GM12891 (cell line): ENCODE measurements at regions not wholly inside any gene's neighbourhood (a gene's known extent, or its start where the extent isn't known, plus 50 kb on each side); places are given as distances from the start of the nearest gene placed in this dataset.

ENCODE experiments used
- DNase-seq: peaks from one replicate; pipeline ENCODE4 v3.0.0; 2011; ENCODE audit warnings: low spot score; ENCODE audit not compliant: insufficient read length
- FAIRE-seq: peaks from 2 replicates; lab custom pipeline; 2011; peaks lifted over from hg19 to GRCh38; lab: Jason Lieb, UNC
- PAX5 ChIP-seq: IDR thresholded peaks from 2 replicates; pipeline ENCODE4 v1.6.1; 2011; ENCODE audit warnings: low read length, moderate library complexity, mild to moderate bottlenecking; ENCODE audit not compliant: insufficient read depth, severe bottlenecking
- POLR2A ChIP-seq: IDR thresholded peaks from 2 replicates; pipeline ENCODE4 v1.6.1; 2011; ENCODE audit warnings: low read depth, low read length, control low read depth
- POLR2AphosphoS5 ChIP-seq: IDR thresholded peaks from 2 replicates; pipeline ENCODE4 v1.6.1; 2011; ENCODE audit warnings: low read depth, low read length, control low read depth
- POU2F2 ChIP-seq: IDR thresholded peaks from 2 replicates; pipeline ENCODE4 v1.6.1; 2011; ENCODE audit warnings: low read depth, mild to moderate bottlenecking, control low read depth, low read length, moderate library complexity
- SPI1 ChIP-seq: IDR thresholded peaks from 2 replicates; pipeline ENCODE4 v1.6.1; 2011; ENCODE audit warnings: low read depth, low read length, control low read depth
- TAF1 ChIP-seq: IDR thresholded peaks from 2 replicates; pipeline ENCODE4 v1.6.1; 2011; ENCODE audit warnings: low read depth, low read length, control low read depth

DNA sequence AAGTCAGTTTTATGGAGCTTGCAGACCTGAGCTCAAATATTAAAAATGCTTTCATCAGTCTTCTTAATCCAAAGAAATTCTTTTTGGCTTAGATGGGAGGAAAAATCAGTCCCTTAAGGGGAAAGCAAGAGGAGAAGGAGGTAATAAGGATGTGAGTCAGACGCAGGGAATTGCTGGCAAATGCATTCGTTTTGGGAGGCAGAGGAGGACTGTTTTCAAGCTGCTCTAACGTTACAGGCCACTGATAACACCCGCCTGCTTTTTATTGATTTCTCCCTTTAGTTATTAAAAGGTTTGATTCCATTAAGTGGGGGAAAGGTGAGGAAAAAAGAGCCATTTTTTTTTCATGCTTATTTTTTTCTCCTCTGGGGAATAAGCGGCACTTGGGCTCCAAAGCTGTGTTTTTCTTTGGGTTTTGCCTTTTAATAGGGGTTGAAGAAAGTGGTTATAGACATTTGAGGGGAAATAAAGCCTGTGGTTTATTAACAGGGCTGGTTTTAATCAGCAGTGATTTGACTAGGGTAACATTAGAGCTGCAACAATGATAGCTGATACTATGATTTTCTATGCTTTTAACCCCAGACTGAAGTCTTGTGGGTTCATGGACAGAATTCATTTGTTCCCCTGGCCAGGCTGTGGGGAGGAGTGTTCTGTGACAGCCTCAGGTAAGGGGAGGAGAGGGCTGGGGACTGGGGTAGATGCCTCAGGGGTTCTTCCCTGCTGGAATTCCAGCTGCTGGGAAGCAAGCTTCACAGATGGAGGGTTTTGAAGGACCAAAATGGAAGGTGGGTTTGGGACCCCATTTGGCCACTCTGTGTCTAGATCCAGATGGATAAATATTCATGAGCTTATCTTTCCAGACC lies 225.2 kb downstream of the GAS1 start:
- FAIRE-seq (no peak), DNase-seq (no peak)
- no peak for TF ChIP-seq PAX5
- TF ChIP-seq SPI1, result no peak
- TF ChIP-seq TAF1, result no peak
- TF ChIP-seq POU2F2, result no peak
- no peak for TF ChIP-seq POLR2AphosphoS5
- TF ChIP-seq POLR2A, result no peak

DNA sequence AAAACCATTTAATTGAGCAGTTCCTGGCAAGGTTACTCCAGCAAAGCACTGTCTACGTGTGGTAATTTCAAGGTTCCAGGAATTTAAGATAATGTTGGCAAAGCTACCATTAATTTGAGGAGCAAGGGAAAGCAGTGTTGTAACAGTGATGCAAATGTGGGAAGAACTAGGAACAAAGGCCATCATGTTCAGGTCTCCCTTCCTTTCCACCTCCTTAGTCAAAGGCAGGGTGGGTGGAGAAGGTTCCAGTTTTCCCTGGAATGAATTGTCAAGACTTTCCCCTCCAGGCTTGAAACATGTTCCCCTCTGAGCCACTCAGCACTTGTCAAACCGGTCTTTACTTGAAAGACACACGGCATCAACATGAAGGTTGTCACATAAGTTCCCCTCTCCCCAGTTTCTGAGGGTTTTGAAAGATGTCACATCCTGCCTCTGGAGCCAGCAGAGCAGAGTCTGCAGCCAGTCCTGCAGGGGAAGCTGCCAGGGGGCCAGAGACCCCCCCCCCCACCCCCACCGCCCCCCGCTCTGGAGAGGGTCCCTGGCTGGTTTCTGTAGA lies 226.0 kb downstream of the GAS1 start:
- DNase-seq (no peak), FAIRE-seq (no peak)
- TF ChIP-seq PAX5, result no peak
- TF ChIP-seq POU2F2, result no peak
- TF ChIP-seq SPI1, result no peak
- no peak for TF ChIP-seq POLR2AphosphoS5

DNA sequence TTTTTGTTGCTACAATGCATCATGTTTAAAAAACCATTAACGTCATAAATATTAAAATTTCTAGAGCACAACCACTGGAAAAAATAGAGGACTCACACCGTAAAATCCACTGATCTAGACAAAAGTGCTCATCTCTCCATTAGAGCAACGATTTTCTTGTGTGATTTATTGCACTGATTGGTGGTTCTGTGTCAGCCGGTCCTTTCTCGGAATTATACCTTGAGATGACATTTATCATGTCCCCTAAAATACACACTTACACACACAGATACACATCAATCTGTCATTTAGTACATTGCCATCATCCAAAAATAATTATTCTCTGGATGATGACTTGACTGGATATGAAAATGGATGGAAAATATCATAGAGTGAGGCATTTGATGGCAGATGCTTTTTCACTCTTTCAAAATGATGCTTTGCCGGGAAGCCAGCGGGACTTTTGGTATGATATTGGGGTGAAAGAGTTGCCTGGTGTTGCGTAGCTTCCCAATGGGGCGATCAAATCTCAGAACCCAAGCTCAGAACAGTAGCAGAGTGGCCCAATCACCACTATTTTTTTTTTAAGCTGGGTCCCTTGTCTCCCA lies 226.6 kb downstream of the GAS1 start:
- no peak for DNase-seq
- no peak for FAIRE-seq
- TF ChIP-seq POLR2A (no peak), POLR2AphosphoS5 (no peak), POU2F2 (no peak), TAF1 (no peak), PAX5 (no peak), SPI1 (no peak)

DNA sequence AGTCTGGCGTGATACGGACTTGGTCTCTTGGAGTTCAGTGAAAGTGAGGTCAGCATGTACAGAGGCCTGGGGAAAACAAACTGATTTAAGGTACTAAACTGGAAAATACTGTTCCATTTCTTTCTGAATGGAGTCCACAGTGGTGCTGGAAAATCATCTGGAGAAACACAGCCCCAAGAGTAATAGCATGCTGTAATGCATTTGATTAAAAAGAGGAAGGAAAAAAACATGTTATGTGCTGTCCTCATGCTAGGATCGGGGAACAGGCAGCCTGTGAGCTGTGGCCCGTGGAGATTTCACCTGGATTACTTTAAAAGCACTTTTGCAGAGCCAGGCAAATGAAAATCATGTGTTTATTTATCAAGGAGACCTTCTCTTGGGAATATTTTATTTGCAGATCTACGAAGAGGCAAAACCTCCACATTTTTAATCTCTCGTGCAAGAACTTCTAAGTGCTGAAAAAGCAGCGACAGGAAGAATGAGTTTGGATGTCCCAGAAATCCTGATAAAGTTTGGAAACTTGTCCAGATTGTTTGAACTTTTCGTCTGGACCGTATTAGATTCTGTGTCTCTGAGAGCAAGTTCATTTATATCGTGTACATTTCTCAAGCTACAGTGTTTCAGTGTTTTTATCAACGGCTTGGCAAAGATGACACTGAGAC lies 228.8 kb downstream of the GAS1 start:
- TF ChIP-seq POLR2A, result no peak
- no peak for TF ChIP-seq POLR2AphosphoS5
- no peak for TF ChIP-seq SPI1
- no peak for TF ChIP-seq POU2F2
- TF ChIP-seq PAX5, result no peak
- TF ChIP-seq TAF1, result no peak
- no peak for FAIRE-seq
- DNase-seq, result no peak

DNA sequence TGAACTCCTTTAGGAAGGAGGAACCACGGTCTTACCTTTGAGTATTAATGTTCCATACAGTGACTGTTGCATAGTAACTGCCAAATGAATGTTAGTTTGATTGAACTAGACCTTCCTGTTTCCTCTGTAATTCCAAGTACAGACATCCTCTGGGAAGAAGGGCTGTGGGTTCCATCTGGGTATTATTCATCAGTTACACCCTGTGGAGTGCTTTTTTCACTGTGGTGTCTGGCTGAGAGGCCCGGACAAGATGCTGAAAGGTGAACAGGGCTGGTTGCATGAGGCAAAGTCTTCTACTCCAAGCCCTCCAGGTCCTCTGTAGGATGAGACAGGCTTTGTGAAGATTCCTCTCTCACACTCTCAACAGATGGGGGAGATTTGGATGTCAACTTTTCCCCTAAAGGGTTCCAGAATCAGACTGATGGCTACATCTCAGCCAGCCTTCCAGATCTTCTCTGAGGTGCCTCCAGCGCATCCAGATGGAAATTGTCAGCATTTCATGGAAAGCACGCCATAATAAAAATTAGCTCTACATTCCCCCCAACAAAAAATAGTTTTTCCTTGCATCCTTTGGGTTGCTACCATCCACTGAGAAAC lies 230.9 kb downstream of the GAS1 start:
- TF ChIP-seq PAX5 (no peak), POLR2AphosphoS5 (no peak), POU2F2 (no peak), TAF1 (no peak)

DNA sequence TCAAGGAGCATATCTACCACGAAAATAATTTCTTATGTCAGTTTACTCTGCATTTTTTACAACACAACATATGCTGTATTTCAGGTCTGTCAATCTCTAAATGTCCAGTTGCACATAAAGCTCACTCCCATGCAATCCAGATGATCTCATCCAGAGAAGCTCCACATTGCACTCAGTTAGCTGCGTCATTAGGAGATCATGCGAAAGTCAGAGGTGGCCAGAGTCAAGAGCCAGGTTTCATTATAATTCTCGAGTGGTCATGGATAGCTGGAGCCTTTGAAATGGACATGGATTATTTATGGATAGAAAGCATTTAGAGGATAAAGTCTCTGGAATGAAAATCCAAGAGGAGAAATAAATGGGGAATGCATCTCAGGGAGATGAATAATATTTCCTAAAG lies 232.3 kb downstream of the GAS1 start:
- TF ChIP-seq POLR2A, result no peak
- DNase-seq (no peak), FAIRE-seq (no peak)

More for the DNA sequence above, 230.9 kb downstream of the GAS1 start:
- FAIRE-seq, result no peak
- no peak for DNase-seq

DNA sequence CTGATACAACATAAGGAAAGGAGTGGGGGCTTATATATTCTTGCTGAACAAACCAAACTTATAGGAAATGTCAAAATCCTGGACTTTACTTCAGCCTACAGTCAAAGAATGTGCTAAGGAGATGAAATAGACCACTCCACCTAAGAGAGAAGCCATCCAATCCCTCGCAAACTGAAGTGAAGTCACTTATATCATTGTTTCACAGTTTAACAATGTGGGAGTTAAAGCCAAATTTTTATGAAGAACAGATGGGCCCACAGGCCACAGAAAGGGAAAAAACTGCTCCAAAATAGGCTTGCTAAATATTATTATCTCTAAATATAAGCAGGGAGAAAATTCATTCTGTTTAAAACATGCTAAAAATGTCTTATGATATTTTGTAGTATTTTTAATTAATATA lies 233.3 kb downstream of the GAS1 start:
- FAIRE-seq, result no peak
- TF ChIP-seq TAF1 (no peak), POLR2AphosphoS5 (no peak), PAX5 (no peak), SPI1 (no peak), POU2F2 (no peak), POLR2A (no peak)

DNA sequence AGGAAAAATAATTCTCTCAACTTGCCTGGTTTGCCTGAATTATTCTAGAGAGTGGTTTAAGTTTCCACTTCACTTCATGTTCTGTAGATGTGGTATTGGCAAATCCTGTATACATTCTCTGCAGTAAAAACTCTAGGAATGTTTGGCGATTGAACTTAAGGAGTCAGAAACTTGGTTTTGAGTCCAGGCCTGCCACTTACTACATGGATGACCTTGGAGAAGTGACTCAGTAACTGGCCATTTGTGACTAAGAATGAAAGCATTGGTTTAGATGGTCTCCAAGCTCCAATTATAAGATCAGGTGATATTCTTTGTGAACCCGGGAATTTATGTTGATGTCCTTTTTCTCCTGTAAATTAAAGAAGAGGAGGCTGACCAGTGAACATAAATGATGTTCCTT lies 233.8 kb downstream of the GAS1 start:
- TF ChIP-seq PAX5, result no peak
- TF ChIP-seq TAF1, result no peak
- FAIRE-seq (no peak), DNase-seq (no peak)

More for the DNA sequence above, 233.3 kb downstream of the GAS1 start:
- no peak for DNase-seq

DNA sequence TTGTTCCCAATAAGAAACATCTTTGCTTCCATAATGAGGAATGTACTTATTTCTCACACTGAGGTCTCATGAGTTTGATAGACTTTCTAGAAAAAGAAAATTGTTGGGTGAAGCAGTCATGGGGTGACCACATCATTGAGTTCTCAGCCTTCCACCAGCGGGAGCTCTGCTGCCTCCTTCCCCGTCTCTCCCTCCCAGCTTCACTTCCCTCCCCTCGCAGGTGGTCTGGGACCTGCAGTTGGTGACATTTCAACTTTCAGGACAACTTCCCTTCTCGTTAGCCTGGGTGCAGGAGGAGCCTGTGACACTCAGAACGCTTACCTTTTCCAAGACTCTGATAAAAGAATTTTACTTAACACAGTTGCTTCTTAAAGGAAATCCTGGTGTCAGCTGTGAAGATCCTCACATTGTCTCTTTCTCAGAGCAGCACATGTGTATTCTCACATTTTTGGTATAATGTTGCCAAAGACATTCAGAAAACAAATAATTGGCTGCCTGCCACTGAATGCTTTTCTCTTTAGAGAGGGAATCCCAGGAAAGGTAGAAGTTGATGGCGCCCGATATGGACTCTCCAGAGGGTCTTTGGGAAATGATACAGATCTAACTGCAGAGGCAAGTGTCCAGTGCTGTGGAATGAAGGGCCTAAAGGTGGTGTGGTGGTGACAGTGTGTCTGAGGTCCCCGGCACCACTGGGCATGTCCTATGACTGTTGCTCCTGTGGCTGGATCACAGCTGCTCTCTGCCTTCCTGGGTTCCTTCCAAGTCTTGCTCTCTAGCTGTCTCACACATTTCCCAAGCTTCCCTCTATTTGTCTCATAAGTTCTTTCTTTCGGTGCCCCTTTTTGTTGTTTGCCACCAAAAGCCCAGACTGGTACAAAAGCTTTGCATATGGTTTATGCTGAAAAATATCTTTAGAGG lies 238.1 kb downstream of the GAS1 start:
- no peak for FAIRE-seq
- TF ChIP-seq POLR2A, result no peak
- no peak for TF ChIP-seq PAX5
- TF ChIP-seq POU2F2, result no peak
- TF ChIP-seq POLR2AphosphoS5, result no peak
- TF ChIP-seq SPI1, result no peak
- no peak for DNase-seq
